ENCODE measurements at regions not wholly inside any gene's neighbourhood (a gene's known extent, or its start where the extent isn't known, plus 50 kb on each side); places are given as distances from the start of the nearest gene placed in this dataset.

DNA sequence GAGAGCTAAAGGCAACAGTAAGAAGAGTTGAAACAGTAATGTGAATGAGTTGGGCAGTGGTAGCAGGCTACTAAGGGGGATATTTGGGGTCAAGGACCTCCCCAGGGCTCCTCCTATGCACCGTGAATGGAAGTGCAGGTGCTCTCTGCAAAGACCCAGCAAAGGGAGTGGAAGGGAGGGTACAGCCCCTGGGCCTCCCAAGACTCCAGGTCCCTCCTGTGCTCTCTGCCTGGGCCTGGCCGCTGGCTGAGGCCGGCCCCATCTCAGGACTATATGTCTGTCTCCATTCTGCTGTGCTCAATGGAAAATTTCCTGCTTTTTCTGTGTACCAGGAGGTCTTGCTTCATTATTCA is 372.1 kb upstream of the MKI67 start:
- no peak for DNase-seq (ENCODE audit: low spot score)

DNA sequence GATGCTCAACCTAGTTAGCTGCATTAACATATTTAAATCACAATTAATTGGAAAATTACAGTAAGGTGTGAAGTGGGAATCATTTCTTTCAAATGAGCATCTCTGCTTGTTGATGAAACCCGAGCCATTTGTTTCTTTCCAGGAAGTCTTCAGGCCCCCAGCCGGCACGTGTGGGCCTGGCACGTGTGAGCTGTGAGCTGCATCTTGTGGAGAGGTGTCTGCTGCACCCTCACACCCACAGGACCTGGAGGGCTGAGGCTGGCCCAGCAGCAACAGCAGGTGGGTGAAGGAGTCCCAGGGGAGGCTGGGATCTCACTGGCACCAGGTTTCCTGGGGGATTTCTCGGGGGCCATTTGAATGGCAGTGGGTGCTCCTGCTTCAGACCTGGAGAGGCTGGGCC is 372.5 kb upstream of the MKI67 start:
- no peak for DNase-seq (ENCODE audit: low spot score)

DNA sequence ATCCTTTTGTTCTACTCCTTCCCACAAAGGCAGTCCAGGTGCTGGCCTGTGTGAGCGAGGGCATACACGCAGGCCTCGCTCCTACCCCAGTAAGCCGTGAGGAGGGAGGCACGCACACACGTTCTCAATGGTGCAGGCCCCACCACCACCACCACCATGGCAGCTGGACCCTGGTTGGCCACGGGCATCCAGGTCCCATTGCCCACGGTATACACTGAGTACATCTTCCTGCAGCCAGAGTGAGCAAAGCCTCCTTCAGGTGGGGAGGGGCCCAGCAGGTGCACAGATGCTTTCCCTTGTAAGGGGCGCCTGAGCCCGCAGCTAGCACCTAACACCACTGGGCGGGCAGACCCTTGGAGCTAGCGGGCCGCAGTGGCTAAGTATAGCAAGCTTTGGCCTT is 373.3 kb upstream of the MKI67 start:
- no peak for DNase-seq (ENCODE audit: low spot score)

DNA sequence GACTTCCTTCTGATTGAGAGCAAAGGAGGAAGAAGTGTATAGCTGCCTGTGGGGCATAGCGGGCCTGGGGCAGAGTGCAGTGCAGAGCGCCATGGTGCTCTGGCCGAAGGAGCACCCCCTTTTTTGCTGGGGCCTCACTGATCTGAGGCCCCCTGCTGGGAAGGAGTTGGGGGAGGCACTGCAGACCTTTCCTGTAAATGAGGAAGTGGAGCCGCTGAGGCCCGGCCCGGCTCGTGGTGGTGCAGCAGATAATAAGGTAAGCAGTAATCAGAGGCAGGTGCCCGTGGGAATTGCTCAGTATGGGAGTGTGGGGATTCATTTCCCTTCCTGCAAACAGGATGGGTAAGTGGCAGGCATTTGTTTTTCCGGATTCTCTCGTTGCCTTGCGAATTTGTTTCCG is 373.7 kb upstream of the MKI67 start:
- no peak for DNase-seq (ENCODE audit: low spot score)

DNA sequence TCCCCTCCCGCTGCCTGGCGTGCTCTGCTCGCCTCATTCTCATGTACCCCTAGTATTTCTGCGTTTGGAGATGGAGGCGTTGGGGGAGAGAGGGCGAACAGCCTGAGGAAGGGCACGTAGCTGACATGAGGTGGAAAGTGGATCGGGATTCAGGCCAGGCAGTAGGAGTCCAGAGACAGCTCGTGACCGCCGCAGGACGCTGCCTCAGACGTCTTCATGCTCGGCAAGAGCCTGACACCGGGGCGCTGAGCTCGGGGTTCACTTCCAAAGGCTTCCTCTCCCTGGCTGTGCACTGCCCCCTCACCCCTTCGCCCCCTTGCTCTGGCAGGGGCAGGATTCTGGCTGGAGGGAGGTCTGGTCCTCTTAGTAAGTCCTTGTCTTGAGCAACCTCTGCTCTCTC is 374.4 kb upstream of the MKI67 start:
- DNase-seq (ENCODE audit: low spot score): no peak

DNA sequence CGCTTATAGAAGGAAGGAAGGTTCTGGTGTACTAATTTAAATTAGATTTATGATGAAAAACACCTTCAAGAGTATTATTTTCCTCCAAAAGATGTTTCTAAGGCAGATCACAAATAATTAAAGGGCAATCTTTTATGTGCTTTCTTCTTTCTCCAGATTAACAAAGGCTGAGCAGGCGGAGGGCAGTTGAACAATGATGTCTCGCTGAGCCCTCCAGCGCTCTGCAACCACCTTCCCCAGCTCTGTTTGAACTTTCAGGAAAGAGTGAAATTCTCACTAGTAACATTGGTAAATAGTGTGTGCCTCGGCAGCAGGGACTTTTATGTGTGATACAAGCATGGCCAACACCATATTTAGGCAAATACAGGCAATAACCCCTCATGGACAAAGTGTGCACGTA is 379.1 kb upstream of the MKI67 start:
- no peak for DNase-seq (ENCODE audit: low spot score)

DNA sequence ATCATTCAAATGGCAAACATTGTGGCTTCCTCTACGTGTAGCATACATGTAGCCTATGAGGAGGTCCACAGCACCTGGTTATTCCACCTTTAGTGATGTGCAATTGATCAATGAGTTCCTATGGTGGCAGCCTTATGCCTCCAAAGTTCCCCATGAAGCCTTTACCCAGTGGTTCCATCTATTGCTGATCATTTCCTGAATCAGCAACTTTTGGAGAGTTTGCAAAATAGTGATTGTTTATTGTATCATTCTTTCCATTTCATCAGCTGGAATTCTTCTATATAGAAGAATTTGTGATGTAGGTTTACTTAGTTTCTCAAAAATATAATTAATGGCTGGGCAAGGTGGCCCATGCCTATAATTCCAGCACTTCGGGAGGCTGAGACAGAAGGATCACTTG is 380.2 kb upstream of the MKI67 start:
- no peak for DNase-seq (ENCODE audit: low spot score)

DNA sequence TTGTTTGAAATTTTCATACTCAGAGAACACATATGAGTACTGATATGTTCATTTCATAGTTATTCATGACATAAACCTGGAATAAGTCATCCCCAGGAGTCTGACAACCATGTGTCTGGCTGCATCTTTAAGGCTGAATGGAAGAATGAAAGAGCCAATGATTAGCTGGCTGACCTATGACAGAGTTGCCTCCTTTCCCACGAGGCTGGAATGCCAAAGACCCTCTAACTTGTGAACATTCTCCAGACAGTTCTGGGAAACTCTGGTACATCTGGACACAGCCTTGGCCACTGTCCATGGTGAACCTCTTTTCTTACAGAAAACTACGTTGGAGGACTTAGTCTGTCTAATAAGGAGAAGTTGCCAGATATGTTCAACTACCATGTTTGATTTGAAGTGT is 380.8 kb upstream of the MKI67 start:
- no peak for DNase-seq (ENCODE audit: low spot score)

DNA sequence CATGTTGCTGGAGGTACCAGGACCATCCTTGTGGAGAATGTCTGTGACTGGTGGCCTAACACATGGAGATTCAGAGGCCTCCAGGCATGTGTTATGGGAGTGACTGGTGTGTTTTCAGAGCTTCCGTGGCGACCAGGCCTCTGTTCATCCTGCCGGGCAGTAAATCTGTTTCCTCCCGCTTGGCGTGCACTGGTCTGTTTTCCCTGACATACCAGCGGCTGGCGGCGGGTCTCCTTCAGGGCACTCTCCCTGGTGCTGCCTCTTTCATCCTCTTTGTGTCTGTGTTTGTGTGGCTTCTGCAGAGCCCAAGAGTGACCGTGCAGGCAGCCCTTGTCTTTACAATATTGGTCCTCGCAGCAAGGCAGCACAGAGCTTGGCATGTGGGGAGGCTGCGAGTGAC is 385.1 kb upstream of the MKI67 start:
- DNase-seq (ENCODE audit: low spot score): no peak

DNA sequence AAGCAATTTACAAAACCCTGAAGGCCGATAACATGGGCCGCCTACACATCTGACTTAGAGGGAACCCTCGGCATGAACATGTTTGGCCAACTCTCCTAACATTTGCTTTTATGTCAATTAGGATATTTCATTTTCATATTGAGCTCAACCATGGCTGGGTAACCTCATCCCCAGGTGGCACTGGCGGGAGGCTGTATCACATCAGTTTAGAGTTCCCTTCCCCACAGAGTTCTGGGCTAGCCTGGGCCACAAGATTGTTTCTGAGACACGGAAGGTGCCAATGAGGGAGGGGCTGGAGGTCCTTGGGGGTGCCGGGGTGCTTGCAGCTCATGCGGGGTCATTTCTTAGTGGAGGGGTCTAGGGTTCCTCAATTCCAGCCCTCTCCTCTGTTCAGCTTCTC is 386.5 kb upstream of the MKI67 start:
- no peak for DNase-seq (ENCODE audit: low spot score)

DNA sequence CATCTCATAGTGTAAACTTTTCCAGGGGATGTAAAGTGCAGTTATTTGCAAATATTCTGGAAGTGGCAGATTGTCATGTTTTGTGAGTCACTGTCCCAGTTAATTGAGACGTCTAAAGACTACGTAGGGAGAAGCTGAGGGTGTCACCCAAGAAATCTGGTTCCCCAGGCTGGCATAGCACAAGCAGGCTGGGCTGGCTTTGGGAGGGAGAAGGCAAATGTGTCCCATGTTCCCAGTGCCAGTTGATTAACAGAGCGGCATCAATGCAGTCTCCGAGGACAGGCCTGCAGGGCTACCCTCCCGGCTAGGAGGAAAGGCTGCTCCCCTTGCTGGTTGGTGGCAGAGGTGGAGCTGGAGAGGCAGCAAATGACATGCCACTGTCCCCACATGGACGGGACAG is 388.3 kb upstream of the MKI67 start:
- no peak for DNase-seq (ENCODE audit: low spot score)

DNA sequence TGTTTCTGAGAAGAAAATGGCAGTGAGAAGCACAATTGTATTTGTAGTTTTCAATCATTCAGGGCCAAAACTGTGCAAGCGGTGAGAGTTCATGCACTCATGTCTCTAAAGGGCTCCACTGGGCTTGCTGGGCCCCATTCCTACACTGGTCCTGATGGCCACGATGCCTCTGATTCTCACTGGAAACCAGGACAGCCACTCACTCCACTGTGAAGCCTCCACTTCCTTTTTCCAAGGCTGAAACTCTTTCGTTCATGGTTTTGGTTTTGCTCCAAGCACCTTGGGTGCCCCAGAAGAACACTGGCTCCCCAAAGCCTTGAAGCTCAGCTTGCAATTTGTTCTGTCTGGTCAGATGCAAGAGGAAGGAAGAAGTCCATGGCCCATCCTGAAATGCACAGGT is 390.0 kb upstream of the MKI67 start:
- DNase-seq (ENCODE audit: low spot score): no peak

DNA sequence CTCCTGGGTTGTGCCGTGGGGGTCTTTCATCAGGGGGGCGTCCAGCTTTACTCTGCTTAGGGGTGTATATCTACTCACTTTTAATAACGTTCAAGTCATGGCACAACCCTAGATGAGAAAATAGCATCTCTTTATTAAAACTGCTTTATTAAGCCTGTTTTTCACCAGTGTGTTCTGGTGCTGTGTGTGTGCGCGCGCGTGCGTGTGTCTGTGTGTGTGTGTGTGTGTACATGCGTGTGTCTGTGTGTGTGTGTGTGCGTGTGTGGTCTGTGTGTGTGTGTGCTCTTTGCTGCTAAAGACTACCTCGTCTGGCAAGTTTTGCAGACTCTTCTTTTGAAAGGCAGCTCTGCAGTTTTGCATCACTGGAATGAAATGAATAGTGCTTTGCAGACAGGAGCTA is 390.9 kb upstream of the MKI67 start:
- no peak for DNase-seq (ENCODE audit: low spot score)

DNA sequence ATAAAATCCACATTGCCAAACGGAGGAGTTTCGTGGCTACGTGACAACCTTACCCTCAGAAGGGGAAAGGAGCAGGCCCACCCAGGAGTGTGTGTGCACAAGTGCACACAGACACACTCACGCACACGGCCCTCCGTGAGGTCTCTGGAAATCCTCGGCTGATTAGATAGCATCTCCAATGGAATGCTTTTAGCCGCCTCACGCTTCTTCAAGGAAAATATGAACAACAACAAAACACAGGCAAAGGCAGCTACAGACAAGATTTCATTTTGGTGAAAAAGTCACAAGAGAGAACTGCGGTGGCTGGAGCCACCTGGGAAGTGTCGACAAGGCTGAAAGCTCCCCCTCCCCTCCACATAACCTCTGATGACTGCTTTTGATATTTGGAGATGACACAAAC is 391.8 kb upstream of the MKI67 start:
- no peak for DNase-seq (ENCODE audit: low spot score)

DNA sequence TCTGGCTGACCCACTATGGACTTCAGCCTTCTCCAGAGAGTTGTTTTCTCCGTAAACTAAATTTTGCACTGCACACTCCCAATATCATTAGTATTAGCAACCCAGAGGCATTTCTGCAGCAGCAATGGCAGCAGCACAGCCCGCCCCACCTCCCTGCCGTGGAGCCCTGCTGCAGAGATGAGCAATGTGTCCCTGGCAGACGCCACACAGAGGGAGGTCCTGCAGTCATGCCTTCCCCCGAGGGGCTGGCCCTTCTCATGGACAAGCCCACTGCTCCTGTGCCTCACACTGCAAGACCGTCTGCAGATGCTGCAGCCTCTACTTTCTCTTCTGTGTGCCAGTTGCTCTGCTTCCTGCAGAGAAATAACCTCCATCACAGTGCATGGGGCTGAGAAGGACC is 393.4 kb upstream of the MKI67 start:
- no peak for DNase-seq (ENCODE audit: low spot score)

DNA sequence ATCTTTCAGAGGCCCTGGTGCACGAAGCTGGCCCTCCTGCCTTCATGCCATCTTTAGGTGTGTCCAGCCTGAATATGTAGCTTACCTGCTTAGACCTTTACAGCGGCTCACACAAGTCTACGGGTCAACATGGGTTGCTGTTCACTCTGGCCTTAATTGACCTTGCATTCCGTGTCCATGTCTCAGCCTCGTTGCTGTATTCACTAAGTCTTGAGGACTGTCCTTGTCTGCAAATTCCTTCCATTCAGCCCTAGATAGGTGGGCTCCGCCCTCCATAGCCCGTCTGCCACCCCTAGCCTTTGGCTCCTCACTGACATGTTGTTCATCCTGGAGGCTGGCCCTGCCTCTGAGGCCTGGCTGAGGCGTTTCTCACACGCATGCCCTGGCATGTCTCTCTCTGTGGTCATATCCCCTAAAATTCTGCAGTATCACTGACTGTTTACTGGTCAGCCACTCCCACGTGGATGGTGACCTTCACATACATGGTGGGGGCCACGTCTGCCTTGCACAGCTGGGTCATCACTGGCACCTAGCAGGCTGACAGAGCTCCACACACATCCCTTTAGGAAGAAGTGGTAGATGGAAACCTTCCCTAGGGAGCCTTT is 394.1 kb upstream of the MKI67 start:
- no peak for DNase-seq (ENCODE audit: low spot score)

DNA sequence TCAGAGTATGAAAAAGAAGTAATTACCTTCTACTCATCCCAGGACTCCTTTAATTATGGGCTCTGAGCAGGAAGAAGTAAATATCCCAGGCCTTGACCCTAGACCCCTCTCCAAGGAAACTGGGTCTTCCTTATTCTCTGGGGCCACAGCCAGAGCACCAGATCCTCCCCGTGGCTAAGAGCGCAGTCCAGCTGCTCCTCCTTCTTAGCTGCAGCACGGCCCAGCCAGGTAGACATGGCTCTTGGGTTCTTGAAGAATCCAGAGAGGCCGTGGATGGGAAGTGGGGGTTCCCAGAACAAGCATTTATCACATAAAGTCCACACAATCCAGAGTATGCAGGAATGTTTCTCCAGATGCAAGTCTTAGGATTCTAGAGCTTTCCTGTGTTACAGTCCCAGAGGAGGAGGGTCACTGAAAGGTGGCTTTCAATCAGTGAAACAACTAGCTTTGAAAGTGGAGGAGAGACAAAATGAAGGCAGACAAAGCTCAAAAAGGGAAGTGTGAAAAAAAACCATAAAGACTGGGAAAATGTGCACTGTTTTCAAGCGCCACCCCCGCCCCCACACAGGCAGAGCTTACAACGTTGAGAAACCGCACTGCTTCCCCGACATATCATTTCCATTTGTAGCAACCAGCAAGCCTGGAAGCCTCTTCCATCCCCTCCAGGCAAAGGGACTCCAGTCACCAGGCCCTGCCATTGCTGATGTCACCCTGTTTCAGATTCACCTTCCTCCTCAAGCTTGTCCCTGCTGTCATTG is 396.5 kb upstream of the MKI67 start:
- no peak for DNase-seq (ENCODE audit: low spot score)

DNA sequence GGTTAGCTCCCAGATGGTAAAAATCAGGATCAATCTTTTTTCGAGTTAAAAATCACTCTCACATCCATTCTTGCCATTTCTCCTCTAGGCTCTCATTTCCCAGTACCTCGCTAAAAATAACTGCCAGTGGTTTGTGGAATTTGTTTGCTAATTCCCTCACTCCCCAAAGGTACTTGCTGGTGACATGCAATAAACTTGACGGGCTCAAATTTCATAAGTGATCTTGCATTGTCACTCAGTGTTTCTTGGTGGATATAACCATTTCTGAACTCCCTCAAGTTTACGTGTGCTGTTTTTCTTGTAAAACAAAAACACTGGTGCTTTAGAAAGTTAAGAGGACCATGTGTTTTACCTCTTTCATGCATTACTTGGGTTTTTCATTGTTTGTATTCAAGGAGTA is 399.2 kb upstream of the MKI67 start:
- no peak for DNase-seq (ENCODE audit: low spot score)

DNA sequence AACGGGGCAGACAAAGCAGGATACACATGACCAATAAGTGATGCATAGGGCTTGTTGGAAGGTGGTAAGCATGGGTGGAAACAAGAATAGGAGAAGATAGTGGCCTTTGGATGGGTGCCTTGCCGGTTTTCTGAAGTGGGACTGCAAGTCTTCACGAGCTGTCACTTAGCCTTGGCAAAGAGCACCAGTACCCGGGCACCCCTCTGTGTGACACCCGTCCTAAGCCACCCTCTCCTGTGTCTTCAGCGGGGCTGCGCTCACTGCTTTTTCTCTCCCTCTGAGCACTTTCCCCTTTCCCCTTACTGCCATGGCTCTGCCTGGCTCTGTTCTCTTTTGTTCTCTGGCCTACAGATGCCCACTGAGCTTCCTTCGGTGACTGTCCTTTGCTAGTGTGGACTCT is 399.7 kb upstream of the MKI67 start:
- no peak for DNase-seq (ENCODE audit: low spot score)

DNA sequence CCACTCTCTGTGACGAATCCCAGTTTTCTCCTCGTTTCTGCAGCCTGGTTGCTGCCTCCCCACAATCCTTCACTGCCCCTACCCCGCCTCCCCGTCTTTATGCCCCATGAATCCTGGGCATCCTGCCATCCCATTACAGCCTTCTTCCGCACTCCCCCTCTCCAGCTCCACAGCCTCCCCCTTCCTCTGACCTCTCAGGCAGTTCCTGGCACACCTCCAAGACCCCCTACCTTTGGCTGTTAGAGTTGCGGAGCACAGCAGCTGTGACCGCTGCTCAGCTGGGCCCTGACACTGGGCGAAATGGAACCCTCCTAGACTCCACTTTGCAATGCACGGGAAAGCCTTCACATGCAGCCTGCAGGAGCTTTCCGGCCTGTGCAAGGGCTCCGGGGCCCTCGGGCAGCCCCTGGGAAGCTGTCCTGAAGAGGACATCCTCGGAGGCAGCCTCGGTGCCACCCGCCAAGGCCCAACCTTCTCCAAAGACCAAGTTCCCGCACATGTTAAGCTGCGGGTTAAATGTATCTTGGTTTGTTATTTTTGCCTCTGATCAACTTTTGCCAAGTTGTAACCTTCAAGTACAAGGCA is 400.7 kb upstream of the MKI67 start:
- no peak for DNase-seq (ENCODE audit: low spot score)

DNA sequence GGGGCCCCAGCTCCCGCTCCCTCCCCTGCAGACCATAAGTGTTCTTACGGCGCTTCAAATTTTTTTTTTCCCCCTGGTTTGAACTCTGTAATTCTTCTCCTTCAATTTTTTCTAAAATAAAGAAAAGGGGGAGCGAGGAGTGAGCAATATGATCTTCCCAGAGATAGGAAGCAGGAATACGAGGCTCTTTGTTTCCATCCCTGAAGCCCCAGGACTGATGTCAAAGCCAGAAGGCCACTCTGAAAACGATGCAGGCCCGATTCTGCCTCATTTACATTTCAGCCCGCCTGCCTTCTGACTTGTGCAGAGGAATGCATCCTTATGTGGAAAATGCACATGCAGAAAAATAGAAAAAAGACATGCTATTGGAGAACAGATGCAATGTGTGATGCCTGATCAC is 401.5 kb upstream of the MKI67 start:
- no peak for DNase-seq (ENCODE audit: low spot score)

DNA sequence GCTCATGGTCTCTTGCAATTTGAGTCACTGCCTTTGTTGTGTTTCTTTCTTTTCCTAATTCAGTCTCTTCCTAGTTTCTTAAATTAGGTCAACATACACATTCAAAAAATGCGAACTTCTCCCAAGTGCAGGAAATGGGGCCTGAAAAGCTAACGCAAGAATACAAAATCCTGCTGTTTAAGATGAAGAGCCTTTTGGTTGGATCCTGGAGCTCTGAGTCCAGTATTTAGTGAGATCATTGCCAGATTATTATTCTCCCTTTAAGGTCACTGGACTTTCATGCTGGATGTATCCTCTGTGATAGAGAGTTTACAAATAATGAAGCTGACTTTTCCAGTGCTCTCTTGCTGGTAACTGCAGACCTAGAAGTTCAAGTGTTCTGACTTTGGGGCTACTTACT is 401.9 kb upstream of the MKI67 start:
- DNase-seq (ENCODE audit: low spot score): no peak

DNA sequence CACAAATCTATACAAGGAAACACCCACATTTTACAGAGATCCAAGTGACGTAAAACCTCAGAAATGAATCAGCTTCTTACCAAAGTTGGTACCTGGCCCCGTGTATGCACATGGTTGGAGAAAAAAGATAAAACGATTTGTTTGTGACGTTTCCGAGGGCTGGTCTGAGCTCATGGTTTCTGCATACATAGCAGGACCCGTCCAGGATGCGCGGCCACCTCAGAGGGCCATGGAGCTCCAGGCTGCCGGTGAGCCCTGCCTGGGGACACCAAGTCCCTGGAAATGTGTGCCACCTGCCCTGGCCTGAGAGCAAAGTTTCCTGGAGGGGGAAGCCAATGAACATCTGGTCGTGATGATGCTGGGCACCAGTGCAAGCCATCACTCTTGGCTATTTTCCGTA is 402.6 kb upstream of the MKI67 start:
- no peak for DNase-seq (ENCODE audit: low spot score)

DNA sequence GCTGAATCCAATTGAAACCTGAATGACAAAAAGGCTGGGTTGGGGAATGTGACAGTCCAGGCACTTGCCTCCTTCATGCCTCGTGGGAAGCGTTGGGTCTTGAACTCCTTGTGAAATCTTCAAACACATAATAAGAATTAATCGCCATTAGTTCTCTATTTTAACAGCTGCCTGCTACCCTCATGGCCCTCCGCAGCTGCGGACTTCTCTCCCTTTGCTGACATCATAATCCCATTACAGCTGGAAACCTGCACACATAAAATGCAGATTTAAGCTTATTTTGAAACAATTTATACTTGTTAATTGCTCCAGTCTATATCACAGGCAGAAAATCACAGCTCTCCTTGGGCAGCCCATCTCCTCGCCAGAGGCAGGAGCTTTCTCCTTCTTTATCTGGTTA is 403.0 kb upstream of the MKI67 start:
- DNase-seq (ENCODE audit: low spot score): no peak

Measured in AG20443 (cell line).